22Rv1 (cell line): ENCODE measurements at regions not wholly inside any gene's neighbourhood (a gene's known extent, or its start where the extent isn't known, plus 50 kb on each side); places are given as distances from the start of the nearest gene placed in this dataset.

ENCODE experiments used
- ZFX ChIP-seq: fragments of 450-650 bp; IDR thresholded peaks from 2 replicates; pipeline ENCODE4 v1.6.1; 2017; ENCODE audit warnings: antibody characterized with exemption, borderline replicate concordance
- TF ChIP-seq, protein P1 (sequence below): fragments of 450-650 bp; IDR thresholded peaks from 2 replicates; pipeline ENCODE4 v1.5.1; 2017; ENCODE audit warnings: mild to moderate bottlenecking

GRCh38 chr7:25845464-25845863 lies 306.5 kb upstream of the NFE2L3 start:
- TF ChIP-seq, protein P1, sequence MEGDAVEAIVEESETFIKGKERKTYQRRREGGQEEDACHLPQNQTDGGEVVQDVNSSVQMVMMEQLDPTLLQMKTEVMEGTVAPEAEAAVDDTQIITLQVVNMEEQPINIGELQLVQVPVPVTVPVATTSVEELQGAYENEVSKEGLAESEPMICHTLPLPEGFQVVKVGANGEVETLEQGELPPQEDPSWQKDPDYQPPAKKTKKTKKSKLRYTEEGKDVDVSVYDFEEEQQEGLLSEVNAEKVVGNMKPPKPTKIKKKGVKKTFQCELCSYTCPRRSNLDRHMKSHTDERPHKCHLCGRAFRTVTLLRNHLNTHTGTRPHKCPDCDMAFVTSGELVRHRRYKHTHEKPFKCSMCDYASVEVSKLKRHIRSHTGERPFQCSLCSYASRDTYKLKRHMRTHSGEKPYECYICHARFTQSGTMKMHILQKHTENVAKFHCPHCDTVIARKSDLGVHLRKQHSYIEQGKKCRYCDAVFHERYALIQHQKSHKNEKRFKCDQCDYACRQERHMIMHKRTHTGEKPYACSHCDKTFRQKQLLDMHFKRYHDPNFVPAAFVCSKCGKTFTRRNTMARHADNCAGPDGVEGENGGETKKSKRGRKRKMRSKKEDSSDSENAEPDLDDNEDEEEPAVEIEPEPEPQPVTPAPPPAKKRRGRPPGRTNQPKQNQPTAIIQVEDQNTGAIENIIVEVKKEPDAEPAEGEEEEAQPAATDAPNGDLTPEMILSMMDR = no peak
- no peak for TF ChIP-seq ZFX
